ENCODE measurements at regions not wholly inside any gene's neighbourhood (a gene's known extent, or its start where the extent isn't known, plus 50 kb on each side); places are given as distances from the start of the nearest gene placed in this dataset.

DNA sequence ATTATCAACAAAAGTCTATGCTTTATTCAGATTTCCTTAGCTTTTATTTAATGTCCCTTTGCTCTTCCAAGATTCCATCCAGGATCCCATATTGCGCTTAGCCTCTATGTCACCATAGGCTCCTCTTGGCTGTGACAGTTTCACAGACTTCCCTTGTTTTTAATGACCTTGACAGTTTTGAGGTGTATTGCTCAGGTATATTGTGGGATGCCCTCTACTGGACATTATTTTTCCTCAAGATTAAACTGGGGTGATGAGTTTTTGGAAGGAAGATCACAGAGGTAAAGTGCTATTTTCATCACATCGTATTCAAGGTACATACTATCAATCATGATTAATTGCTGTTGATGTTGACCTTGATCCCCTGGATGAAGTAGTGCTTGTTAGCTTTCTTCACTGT, 99.1 kb upstream of the SMAD3 start:
- no peak overlapping the region for H2AK5ac ChIP-seq (ENCODE audit: insufficient read length, low read length)
- no CpG with 5 or more reads among the region's 2 CpGs for WGBS (ENCODE audit: extremely low coverage, insufficient read length, low lambda C conversion rate)
- H3K56ac ChIP-seq (ENCODE audit: insufficient read length, low read depth, low read length), result no peak overlapping the region
- H4K91ac ChIP-seq (ENCODE audit: insufficient read length, low read depth, low read length), result no peak overlapping the region
- H2BK120ac ChIP-seq (ENCODE audit: low read depth, low read length, poor library complexity, severe bottlenecking), result no peak overlapping the region
- no peaks in the 10 kb centered on the region for H3K79me2 ChIP-seq (ENCODE audit: insufficient read depth, low read length)
- no peak overlapping the region for H4K8ac ChIP-seq (replicated peaks; ENCODE audit: insufficient read length, low read depth, low read length)
- no peak overlapping the region for H3K9ac ChIP-seq (ENCODE audit: extremely low read depth, insufficient read length, low read length)
- no peaks in the 10 kb centered on the region for H3K4me1 ChIP-seq (ENCODE audit: insufficient read depth, low read length)
- H3K18ac ChIP-seq (ENCODE audit: insufficient read length, low read depth, low read length), result no peak overlapping the region
- H3K36me3 Mint-ChIP-seq (ENCODE audit: insufficient read depth in 1 of 3, low read depth in 3 of 3), result no peaks in the 10 kb centered on the region
- no peak overlapping the region for H2BK20ac ChIP-seq (ENCODE audit: low read depth, low read length, poor library complexity, severe bottlenecking)
- no peaks in the 10 kb centered on the region for H3K79me1 ChIP-seq (ENCODE audit: insufficient read depth, low read depth, low read length, poor library complexity, severe bottlenecking)
- no peaks in the 10 kb centered on the region for H3K9me3 ChIP-seq (ENCODE audit: control insufficient read depth, low read depth, low read length)
- H3K23ac ChIP-seq (ENCODE audit: insufficient read length, low read depth, low read length), result no peak overlapping the region
- no peak overlapping the region for H3K4ac ChIP-seq (ENCODE audit: low read depth, low read length)
- peaks cover 14 to 15% of the 10 kb centered on the region in 2 experiments for H3K4me1 Mint-ChIP-seq
- no peak overlapping the region for H3K27ac ChIP-seq (ENCODE audit: insufficient read length, low read depth, low read length)
- H2BK12ac ChIP-seq (ENCODE audit: insufficient read length, low read depth, low read length), result no peak overlapping the region
- H3K27ac Mint-ChIP-seq, result no peak overlapping the region
- no peak overlapping the region for H2BK15ac ChIP-seq (ENCODE audit: low read depth, low read length)
- peaks cover 4% of the 10 kb centered on the region; the same call in 1 of the 2 replicates for H3K27me3 Mint-ChIP-seq (ENCODE audit: low read depth)
- H3T11ph ChIP-seq (ENCODE audit: low read length), result no peak overlapping the region
- H3K9me3 Mint-ChIP-seq, result no peaks in the 10 kb centered on the region
- DNase-seq, result no peak
- H2AFZ ChIP-seq (ENCODE audit: low read length), result no peak overlapping the region
- H3K4me3 Mint-ChIP-seq, result no peak overlapping the region
- TF ChIP-seq, protein P1, sequence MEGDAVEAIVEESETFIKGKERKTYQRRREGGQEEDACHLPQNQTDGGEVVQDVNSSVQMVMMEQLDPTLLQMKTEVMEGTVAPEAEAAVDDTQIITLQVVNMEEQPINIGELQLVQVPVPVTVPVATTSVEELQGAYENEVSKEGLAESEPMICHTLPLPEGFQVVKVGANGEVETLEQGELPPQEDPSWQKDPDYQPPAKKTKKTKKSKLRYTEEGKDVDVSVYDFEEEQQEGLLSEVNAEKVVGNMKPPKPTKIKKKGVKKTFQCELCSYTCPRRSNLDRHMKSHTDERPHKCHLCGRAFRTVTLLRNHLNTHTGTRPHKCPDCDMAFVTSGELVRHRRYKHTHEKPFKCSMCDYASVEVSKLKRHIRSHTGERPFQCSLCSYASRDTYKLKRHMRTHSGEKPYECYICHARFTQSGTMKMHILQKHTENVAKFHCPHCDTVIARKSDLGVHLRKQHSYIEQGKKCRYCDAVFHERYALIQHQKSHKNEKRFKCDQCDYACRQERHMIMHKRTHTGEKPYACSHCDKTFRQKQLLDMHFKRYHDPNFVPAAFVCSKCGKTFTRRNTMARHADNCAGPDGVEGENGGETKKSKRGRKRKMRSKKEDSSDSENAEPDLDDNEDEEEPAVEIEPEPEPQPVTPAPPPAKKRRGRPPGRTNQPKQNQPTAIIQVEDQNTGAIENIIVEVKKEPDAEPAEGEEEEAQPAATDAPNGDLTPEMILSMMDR (conservative IDR thresholded peaks at IDR 0.05), result peak; percentile 52
- no peak overlapping the region for H3K14ac ChIP-seq (ENCODE audit: insufficient read depth, low read length)
- H4K20me1 ChIP-seq (ENCODE audit: control insufficient read depth, insufficient read depth, insufficient read length), result no peaks in the 10 kb centered on the region
- no peak overlapping the region for H4K5ac ChIP-seq (ENCODE audit: insufficient read length, low read depth, low read length)
- no peaks in the 10 kb centered on the region for H3K27me3 ChIP-seq (ENCODE audit: insufficient read depth, low read length)
- H3K23me2 ChIP-seq (ENCODE audit: insufficient read length, low read depth, low read length, poor library complexity, severe bottlenecking), result no peaks in the 10 kb centered on the region
- H2BK5ac ChIP-seq (ENCODE audit: insufficient read length, low read length), result no peak overlapping the region
- H3K4me2 ChIP-seq (ENCODE audit: insufficient read depth, insufficient read length, low read length), result no peak overlapping the region

Data from H9 (cell line).